PFSK-1 (cell line): ENCODE measurements at regions not wholly inside any gene's neighbourhood (a gene's known extent, or its start where the extent isn't known, plus 50 kb on each side); places are given as distances from the start of the nearest gene placed in this dataset.
A peak's percentile ranks its signal among the peaks of the same experiment; 100 is the strongest.

Source experiments
- FOXP2 ChIP-seq: optimal IDR thresholded peaks from 2 replicates; pipeline ENCODE3; 2011; ENCODE audit warnings: borderline replicate concordance, control low read depth, inconsistent platforms; ENCODE audit not compliant: insufficient read depth; ENCODE audit errors: extremely low read length, extremely low read depth
- POLR2AphosphoS5 ChIP-seq: IDR thresholded peaks from 2 replicates; pipeline ENCODE4 v1.6.1; 2012; ENCODE audit warnings: low read depth, mild to moderate bottlenecking, control low read depth, low read length, moderate library complexity
- REST ChIP-seq, 2 experiments: IDR thresholded peaks; 2 replicates each; pipeline versions ENCODE4 v1.6.1 to v1.8.0; 2011 to 2012; ENCODE audit warnings: low read depth in 2 of 2, low read length in 2 of 2, control low read depth in 1 of 2, inconsistent platforms in 1 of 2, mild to moderate bottlenecking in 1 of 2, moderate library complexity in 1 of 2; ENCODE audit not compliant: insufficient read depth in 1 of 2
- SIN3A ChIP-seq: IDR thresholded peaks from 2 replicates; pipeline ENCODE4 v1.6.1; 2012; ENCODE audit warnings: mild to moderate bottlenecking, low read length, moderate library complexity, borderline replicate concordance; ENCODE audit not compliant: insufficient read depth
- TAF1 ChIP-seq: IDR thresholded peaks from 2 replicates; pipeline ENCODE4 v1.6.1; 2012; ENCODE audit warnings: low read length, control low read depth, borderline replicate concordance; ENCODE audit not compliant: insufficient read depth

GRCh38 chr6:42512579-42512978, 51.2 kb upstream of the UBR2 start:
- TF ChIP-seq POLR2AphosphoS5 (peak; percentile 39; the same call in 1 of the 2 replicates), TAF1 (peak; percentile 42; the same call in 1 of the 2 replicates), REST (IDR thresholded peaks at IDR 0.05; ENCODE audit: insufficient read depth in 1 of 2, low read depth in 2 of 2, low read length in 2 of 2) (0 out of 4 replicates have a peak, but pooled peaks of 1 of the 2 experiments have one; percentile 31), SIN3A (no peak), FOXP2 (no peak)
